ENCODE measurements at regions not wholly inside any gene's neighbourhood (a gene's known extent, or its start where the extent isn't known, plus 50 kb on each side); places are given as distances from the start of the nearest gene placed in this dataset.
A peak's percentile ranks its signal among the peaks of the same experiment; 100 is the strongest.

DNA sequence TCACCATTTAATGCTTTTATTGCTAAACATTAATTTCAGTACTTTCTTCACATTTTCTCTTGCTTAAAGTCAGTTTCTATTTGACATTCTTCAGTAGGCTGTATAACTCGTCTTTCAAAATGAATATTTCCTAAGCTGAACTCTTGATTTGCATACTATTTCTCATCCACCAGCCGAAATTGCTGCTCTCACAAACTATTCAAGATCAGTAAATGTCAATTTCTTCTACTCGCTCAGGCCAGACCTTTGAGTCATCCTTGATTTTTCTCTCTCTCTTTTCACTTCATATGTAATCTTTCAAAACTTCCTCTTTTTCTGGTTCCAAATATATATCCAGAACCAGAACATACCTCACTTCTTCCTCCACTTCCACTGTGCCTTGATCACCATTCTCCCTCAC is 990.0 kb downstream of the KCNT2 start:
- no peak for DNase-seq (ENCODE audit: low read depth)
- TF ChIP-seq, protein P1, sequence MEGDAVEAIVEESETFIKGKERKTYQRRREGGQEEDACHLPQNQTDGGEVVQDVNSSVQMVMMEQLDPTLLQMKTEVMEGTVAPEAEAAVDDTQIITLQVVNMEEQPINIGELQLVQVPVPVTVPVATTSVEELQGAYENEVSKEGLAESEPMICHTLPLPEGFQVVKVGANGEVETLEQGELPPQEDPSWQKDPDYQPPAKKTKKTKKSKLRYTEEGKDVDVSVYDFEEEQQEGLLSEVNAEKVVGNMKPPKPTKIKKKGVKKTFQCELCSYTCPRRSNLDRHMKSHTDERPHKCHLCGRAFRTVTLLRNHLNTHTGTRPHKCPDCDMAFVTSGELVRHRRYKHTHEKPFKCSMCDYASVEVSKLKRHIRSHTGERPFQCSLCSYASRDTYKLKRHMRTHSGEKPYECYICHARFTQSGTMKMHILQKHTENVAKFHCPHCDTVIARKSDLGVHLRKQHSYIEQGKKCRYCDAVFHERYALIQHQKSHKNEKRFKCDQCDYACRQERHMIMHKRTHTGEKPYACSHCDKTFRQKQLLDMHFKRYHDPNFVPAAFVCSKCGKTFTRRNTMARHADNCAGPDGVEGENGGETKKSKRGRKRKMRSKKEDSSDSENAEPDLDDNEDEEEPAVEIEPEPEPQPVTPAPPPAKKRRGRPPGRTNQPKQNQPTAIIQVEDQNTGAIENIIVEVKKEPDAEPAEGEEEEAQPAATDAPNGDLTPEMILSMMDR (IDR thresholded peaks at IDR 0.05; ENCODE audit: low read length, missing control alignments): no peak
- no peak overlapping the region for H3K4me3 ChIP-seq (replicated peaks; ENCODE audit: low read depth, low read length)

DNA sequence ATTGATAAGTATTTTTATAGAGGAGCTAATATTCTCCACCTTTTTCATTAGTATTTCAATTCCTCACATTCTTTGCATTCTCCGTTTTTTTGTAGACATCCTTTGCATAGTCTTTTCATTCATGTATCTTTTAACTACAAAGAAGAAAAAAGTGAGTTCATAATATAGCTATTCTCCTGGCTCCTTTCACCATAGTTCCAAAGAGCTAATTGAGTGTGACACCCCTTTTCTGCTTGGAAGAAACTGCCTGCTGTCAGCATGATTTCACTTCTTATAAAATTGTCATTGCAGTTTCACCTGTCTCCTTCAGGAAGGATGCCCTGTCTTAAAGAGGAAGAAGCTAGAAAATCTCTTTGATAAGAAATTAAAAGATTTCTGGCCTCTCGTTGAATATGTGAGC is 991.1 kb downstream of the KCNT2 start:
- DNase-seq (ENCODE audit: low read depth): no peak
- no peak overlapping the region for H3K4me3 ChIP-seq (replicated peaks; ENCODE audit: low read depth, low read length)
- TF ChIP-seq, protein P1 (IDR thresholded peaks at IDR 0.05; ENCODE audit: low read length, missing control alignments): no peak

DNA sequence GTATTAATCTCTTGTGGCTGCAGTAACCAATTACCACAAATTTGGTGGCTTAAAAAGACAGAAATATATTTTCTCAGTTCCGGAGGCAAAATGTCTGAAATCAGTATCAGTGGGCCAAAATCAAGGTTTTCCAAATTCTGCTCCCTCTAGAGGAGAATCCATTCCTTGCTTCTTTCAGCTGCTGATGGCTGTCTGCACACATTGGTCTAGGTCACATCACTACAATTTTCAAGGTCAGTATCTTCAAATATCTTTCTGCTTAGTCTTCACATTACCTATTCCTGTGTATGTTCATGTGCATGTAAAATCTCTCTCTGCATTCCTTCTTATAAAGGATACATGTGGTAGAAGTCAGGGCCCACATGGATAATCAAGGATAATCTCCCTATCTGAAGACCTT is 999.4 kb downstream of the KCNT2 start:
- TF ChIP-seq, protein P1 (IDR thresholded peaks at IDR 0.05; ENCODE audit: low read length, missing control alignments): no peak
- no peak for DNase-seq (ENCODE audit: low read depth)
- H3K4me3 ChIP-seq (replicated peaks; ENCODE audit: low read depth, low read length): no peak overlapping the region

DNA sequence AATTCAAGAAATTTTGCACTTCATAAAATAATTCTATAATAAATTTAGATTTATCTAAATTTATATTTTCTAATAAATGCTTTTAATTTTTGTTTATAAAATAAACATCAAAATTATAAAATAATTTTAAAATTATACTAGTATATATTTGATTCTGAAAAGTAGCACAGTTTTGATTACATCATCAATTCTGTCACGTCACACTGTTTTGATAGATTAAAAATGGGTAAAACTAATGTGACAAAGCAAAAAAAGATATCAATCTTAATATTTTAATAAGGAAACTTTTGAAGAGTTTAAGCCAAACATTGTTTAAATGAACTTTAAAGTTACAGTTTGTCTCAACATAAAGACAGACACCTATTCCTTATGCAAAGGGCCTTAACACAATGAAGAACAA is 1001.8 kb downstream of the KCNT2 start:
- DNase-seq (ENCODE audit: low read depth): no peak
- TF ChIP-seq, protein P1 (IDR thresholded peaks at IDR 0.05; ENCODE audit: low read length, missing control alignments): no peak
- H3K4me3 ChIP-seq (replicated peaks; ENCODE audit: low read depth, low read length): no peak overlapping the region

DNA sequence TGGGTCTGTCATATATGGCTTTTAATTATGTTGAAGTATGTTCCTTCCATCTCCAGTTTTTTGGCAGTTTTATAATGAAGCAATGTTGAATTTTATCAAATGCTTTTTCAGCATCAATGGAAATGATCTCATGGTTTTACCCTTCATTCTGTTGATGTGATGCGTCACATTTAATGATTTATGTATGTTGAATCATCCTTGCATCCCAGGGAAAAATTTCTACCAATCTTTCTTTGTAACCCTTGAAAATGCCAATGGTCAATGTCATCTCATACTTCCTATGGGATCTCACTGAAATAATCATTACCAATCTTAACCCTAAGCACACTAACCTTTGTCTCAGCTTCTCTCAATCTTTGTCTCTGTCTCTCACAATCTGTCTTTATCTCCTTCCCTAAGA is 1004.0 kb downstream of the KCNT2 start:
- no peak overlapping the region for H3K4me3 ChIP-seq (replicated peaks; ENCODE audit: low read depth, low read length)
- TF ChIP-seq, protein P1 (IDR thresholded peaks at IDR 0.05; ENCODE audit: low read length, missing control alignments): no peak
- peak; percentile 22 for DNase-seq (ENCODE audit: low read depth)

DNA sequence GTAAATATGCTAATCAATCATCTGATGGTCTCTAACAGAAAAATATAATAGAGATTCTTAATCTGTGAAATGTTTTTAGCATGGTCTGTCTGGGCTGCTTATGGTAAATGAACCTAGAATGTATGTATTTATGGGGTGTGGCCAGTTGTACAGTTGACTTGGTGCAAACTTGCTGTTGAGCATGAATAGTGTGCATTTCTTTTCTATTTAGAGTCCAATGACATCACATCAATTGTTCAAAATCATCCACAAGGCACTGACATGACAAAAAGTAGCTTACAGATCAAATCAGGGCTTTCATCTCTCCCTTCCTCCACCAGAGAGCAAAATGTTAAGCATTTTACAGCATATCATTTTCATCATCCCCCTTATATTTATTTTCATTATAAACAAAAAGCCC is 1010.3 kb downstream of the KCNT2 start:
- no peak for DNase-seq (ENCODE audit: low read depth)
- TF ChIP-seq, protein P1 (IDR thresholded peaks at IDR 0.05; ENCODE audit: low read length, missing control alignments): no peak
- H3K4me3 ChIP-seq (replicated peaks; ENCODE audit: low read depth, low read length): no peak overlapping the region

DNA sequence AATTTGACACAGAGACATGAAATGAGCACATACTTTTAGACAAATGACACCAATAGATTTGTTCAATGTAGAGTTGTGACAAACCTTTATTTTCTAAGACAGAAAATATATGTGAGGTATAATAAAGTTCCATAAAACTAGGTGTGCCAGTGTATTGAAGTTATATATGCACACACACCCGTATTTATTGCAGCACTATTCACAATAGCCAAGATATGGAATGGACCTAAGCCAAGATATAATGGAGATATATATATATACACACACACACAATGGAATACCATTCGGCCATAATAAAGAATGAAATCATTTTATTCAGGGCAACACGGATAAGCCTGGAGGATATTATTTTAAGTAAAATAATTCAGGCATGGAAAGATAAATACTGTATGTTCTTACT is 1013.5 kb downstream of the KCNT2 start:
- no peak overlapping the region for H3K4me3 ChIP-seq (replicated peaks; ENCODE audit: low read depth, low read length)
- TF ChIP-seq, protein P1 (IDR thresholded peaks at IDR 0.05; ENCODE audit: low read length, missing control alignments): no peak
- no peak for DNase-seq (ENCODE audit: low read depth)
